Urothelium cell line (cell line): ENCODE measurements at regions not wholly inside any gene's neighbourhood (a gene's known extent, or its start where the extent isn't known, plus 50 kb on each side); places are given as distances from the start of the nearest gene placed in this dataset.
A peak's percentile ranks its signal among the peaks of the same experiment; 100 is the strongest.

Source experiments
- DNase-seq: peaks from one replicate; pipeline ENCODE4 v3.0.0; 2011; ENCODE audit warnings: low spot score, mixed read lengths
- FAIRE-seq: peaks from 2 replicates; lab custom pipeline; 2011; peaks lifted over from hg19 to GRCh38; lab: Jason Lieb, UNC

DNA sequence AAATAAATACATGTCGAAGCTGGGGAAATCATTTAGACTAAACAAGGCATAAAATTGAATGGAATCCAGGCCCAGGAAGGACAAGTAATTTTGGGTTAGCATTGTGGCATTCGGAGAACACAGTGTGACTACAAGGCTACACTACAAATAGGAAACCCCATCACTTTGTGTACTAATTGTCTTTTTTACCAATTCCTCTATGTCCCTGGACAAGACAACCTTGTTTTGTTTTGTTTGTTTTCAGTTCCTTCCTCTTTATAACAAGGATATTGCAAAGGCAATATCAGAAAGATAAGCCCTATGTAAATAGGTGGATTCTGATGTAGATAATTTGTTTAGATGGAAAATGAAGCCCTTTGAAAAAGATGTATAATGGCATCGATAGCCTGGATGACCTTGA, 215.9 kb upstream of the MKLN1 start:
- no peak for FAIRE-seq
- no peak for DNase-seq

- DNase-seq = no peak
- FAIRE-seq = no peak
Observed at GRCh38 chr7:131112431-131112830, 215.2 kb upstream of the MKLN1 start.

DNA sequence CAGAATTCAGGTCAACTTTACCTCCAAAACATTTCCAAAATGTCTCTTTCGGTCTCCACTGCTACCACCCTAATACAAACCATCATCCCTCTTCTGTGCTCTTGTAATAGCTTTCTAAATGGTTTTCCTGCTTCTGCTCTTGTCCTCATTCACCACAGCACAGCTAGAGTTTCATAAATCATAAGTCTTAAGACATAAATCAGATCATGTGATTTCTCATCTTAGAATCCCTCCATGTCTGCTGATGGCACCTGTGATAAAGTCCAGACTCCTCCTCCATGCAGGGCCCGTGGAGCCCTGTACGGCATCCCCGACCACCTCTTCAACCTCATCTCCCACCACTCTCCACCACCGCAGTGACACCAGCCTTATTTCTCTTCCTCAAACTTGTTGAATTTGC, 212.3 kb upstream of the MKLN1 start:
- DNase-seq (no peak), FAIRE-seq (no peak)

DNA sequence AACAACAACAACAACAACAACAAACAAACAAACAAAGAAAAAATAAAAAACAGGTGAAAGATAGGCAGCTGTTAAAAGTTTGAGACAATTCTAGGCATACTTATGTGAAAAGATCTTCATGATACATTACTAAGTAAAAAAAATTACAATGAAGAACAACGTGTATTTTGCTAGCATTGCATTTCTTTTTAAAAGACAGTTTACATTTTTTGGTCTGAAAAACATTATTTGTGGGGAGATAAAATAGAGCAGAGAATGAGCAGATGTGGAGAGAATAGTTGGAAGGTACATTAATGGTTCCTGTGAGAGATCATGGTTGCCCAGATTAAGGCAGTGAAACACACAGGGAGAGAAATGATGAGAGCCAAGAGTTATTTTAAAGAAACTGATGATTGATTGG, 210.2 kb upstream of the MKLN1 start:
- DNase-seq (no peak), FAIRE-seq (no peak)

GRCh38 chr7:131119381-131119780, 208.3 kb upstream of the MKLN1 start:
- no peak for FAIRE-seq
- no peak for DNase-seq

- FAIRE-seq (no peak), DNase-seq (no peak)
Observed at GRCh38 chr7:131122394-131122793, 205.3 kb upstream of the MKLN1 start.

- FAIRE-seq (no peak), DNase-seq (no peak)
Observed at GRCh38 chr7:131124001-131124629, 203.6 kb upstream of the MKLN1 start.

DNA sequence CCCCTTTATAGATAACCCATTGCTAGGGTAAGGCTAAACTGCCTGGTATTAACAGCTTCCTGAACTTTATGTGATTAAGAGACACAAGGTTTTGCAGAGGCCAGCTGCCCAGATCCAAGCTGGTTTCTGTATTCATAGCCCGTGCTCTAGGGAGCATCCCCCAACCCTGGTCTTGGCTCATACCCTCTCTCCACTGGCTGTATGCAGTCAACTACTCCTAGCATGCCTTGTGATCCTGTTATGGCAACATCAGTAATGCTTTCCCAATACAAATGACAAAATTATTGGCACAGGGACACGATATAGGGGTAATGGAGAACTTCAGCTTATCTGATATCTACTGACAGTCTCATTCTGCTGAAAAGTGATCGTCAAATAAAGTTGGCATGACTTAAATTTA, 202.8 kb upstream of the MKLN1 start:
- no peak for FAIRE-seq
- DNase-seq = no peak

GRCh38 chr7:131130324-131130723, 197.4 kb upstream of the MKLN1 start:
- no peak for FAIRE-seq
- DNase-seq = no peak

DNA sequence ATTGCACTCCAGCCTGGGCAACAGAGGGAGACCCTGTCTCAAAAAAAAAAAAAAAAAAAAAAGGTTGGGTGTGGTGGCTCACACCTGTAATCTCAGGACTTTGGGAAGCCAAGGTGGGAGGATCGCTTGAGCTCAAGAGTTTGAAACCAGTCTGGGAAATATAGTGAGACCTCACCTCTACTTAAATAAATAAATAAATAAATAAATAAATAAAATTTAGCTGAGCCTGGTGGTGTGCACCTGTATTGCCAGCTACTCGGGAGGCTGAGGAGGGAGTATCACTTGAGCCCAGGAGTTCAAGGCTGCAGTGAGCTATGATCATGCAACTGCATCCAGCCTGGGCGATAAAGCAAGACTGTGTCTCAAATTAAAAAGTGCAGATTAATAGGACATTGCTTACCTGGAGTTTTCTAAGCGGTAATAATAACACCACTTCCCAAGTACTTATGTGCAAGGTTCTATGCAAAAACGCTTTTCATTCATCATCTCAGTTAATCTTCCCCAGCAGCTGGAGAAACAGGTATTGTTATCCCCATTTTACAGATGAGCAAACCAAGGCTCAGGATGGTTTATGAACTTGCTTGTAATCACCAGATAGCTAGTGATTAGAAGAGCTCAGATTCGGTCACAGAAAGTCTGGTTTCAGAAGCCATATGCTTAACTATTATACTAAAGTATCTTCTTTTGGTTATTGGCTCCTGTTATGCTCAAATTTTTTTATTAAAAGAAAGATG, 196.5 kb upstream of the MKLN1 start:
- DNase-seq = no peak
- FAIRE-seq = no peak

GRCh38 chr7:131131746-131132431, 195.8 kb upstream of the MKLN1 start:
- no peak for FAIRE-seq
- DNase-seq = no peak

- FAIRE-seq = no peak
- no peak for DNase-seq
Observed at GRCh38 chr7:131139462-131139861, 188.2 kb upstream of the MKLN1 start.

DNA sequence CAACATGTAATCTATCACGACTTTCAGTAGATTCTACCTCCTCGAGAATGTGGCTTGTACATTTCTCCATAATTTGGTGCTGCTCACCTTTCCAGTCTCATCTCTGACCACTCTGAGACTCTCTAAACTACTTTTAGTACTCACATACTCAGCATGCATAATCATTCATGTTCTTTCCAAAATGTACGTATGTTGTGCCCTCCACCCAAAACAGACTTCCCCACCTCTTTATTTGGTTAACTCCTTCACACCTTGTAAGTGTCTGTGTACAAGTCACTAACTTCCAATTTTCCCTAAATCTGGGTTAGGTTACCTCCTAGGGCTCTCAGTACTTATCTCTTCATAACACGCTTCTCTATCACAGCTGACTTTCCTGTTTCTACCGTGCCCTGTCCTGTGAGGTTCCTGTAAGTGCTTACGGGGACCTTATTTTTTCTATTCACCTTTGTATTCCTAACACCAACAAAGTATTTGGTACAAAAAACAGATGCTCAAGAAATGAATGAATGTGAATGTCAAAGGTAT, 186.2 kb upstream of the MKLN1 start:
- FAIRE-seq = no peak
- DNase-seq = no peak

DNA sequence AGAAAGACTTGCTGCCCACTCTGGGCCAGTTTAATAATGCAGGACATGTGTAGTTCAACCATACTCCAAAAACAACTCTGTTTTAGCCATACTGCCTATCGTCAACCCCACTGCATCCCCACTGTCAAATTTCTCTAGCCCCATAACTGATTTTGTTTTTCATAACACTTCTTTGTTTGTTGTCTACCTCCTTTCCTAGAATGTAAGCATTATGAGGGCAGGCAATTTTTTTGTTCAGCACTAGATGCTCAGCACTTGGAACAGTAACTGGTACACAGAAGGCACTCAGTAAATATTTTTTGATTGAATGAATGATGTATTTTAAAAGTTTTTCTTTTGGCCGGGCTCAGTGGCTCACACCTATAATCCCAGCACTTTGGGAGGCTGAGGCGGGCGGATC, 183.8 kb upstream of the MKLN1 start:
- FAIRE-seq = no peak
- no peak for DNase-seq

DNA sequence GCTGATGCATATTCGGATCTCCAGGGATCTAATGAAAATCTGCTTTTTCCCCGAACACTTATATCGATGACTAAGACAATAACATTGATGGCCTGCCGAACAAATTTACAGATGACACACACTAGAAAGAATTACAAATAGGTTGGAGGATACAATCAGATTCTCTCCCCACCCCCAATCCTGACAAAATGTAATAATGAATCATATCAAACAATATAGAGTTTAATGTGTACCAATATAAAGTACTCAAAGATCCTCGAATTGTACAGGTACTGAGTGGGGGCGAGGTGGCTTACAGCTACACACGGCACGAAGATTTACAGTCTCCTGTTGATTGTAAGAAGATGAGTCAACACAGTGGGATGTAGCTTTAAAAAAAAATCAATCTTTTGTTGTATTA, 182.7 kb upstream of the MKLN1 start:
- no peak for FAIRE-seq
- DNase-seq = peak; percentile 37

- DNase-seq = no peak
- FAIRE-seq = no peak
Observed at GRCh38 chr7:131145770-131146169, 181.9 kb upstream of the MKLN1 start.

DNA sequence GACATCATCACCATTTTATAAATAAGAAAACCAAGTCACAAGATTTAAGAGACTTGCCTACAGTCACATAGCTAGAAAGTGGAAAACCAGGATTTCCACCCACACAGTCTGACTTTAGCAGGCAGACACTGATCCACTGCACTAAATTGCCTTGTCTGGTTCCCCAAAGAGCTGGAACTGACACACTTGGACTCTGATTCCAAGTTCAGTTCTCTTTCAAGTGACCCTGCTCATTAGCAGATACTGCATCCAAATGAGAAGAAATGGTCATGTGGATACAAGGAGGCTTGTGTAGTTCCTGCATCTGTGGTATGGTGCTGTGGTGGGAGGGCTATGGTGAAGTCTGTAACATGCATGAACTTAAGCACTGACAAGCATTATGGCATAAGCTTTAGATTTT, 180.1 kb upstream of the MKLN1 start:
- FAIRE-seq = no peak
- DNase-seq = no peak

DNA sequence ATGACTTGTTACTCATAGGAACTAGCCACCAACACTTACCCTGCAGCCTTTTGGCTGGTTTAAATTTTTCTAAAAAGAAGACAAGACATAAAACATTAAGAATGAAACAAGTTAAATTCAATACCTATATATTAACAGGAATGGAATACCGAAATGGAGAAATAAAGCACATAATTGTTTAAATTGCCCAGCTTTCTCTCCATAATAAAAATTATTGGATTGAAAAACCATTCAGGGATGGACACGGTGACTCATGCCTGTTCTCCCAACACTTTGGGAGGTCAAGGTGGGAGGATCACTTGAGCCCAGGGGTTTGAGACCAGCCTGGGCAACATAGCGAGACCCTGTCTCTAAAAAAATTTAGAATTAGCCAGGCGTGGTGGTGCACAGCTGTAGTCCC, 179.4 kb upstream of the MKLN1 start:
- FAIRE-seq = no peak
- DNase-seq = no peak

- FAIRE-seq (no peak), DNase-seq (no peak)
Observed at GRCh38 chr7:131148708-131149428, 178.8 kb upstream of the MKLN1 start.

DNA sequence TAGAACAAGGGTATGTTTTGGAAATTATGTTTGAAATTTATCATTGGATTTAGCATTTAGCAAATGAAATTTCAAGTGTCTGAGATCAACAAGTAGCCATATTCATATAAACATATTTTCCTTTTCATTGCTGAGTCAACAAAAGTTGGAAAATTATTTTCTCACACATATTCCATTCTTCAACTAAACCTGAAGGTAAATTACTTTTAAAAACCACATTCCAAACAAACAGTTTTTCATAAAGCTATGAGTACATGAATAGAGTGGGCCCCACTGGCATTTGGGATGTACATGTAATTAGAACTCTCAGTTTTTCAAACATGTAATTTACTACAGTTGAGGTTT, 178.3 kb upstream of the MKLN1 start:
- FAIRE-seq (no peak), DNase-seq (no peak)

DNA sequence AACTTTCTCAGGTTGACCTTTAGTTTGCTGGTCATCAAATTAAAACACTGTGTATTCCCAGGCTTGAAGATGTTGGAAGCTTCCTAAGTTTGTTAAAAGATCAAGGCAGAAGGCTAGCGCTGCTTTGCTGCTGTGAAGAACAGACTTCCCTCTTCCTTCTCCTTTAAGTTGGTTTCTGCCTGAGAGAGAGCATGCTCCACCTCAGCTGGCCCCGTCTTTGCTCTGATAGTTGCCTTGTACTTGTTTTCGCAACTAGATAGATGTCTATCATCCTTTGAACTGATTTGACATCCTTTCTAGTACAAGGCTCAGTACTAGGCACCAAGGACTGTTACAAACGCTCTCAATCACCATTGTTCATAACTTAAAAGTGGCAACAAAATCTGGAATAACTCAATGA, 177.8 kb upstream of the MKLN1 start:
- FAIRE-seq (no peak), DNase-seq (no peak)
